Brain microvascular endothelial cell (primary cell): ENCODE measurements at regions not wholly inside any gene's neighbourhood (a gene's known extent, or its start where the extent isn't known, plus 50 kb on each side); places are given as distances from the start of the nearest gene placed in this dataset.

Experiments used
- DNase-seq: peaks from one replicate; pipeline ENCODE4 v3.0.0-alpha.2; 2020
- H3K27ac ChIP-seq: fragments of 250-450 bp; sonication (Bioruptor Pico); 2 replicates; pipeline ENCODE4 v1.5.1; 2020; ENCODE audit warnings: mild to moderate bottlenecking, moderate library complexity
- H3K27me3 ChIP-seq: fragments of 250-450 bp; sonication (Bioruptor Pico); replicated peaks from 2 replicates; pipeline ENCODE4 v1.5.1; 2020; ENCODE audit warnings: mild to moderate bottlenecking
- H3K36me3 ChIP-seq: fragments of 250-450 bp; sonication (Bioruptor Pico); replicated peaks from 2 replicates; pipeline ENCODE4 v1.5.1; 2020; ENCODE audit warnings: mild to moderate bottlenecking
- H3K4me3 ChIP-seq: 2 replicates; pipeline ENCODE4 v1.5.1; 2011; ENCODE audit warnings: low read depth, mild to moderate bottlenecking, control low read depth, low read length, moderate library complexity
- CTCF ChIP-seq: IDR thresholded peaks from 2 replicates; pipeline ENCODE4 v1.5.1; 2011; ENCODE audit warnings: low read depth, mild to moderate bottlenecking, moderate library complexity, low read length, control low read depth, inconsistent platforms; ENCODE audit errors: missing control alignments
- in situ Hi-C: cut with HindIII; loops from 2 replicates; pipeline ENCODE4 v1.10.0; 2017; ENCODE audit warnings: low sequenced_read_pairs, low pct_ligation_motif_present

GRCh38 chr1:223010582-223011504 lies 132.2 kb downstream of the TLR5 start:
- no peak for TF ChIP-seq CTCF
- no peak overlapping the region for H3K27ac ChIP-seq
- no peaks in the 10 kb centered on the region for H3K27me3 ChIP-seq
- no peak for DNase-seq
- in situ Hi-C loops, result no loop called here
- no peaks in the 10 kb centered on the region for H3K36me3 ChIP-seq
- H3K4me3 ChIP-seq, result no peak overlapping the region

GRCh38 chr1:223011505-223011856 lies 131.6 kb downstream of the TLR5 start:
- Histone ChIP-seq H3K27ac (no peak overlapping the region), H3K36me3 (no peaks in the 10 kb centered on the region), H3K27me3 (no peaks in the 10 kb centered on the region), H3K4me3 (no peak overlapping the region)
- in situ Hi-C loops, result no loop called here
- DNase-seq, result no peak
- TF ChIP-seq CTCF, result no peak

GRCh38 chr1:223012176-223012788 lies 130.8 kb downstream of the TLR5 start:
- in situ Hi-C loops, result no loop called here
- no peak for DNase-seq
- Histone ChIP-seq H3K27ac (no peak overlapping the region), H3K27me3 (no peaks in the 10 kb centered on the region), H3K36me3 (no peaks in the 10 kb centered on the region), H3K4me3 (no peak overlapping the region)
- TF ChIP-seq CTCF, result no peak

GRCh38 chr1:223012938-223013337 lies 130.1 kb downstream of the TLR5 start:
- no peaks in the 10 kb centered on the region for H3K27me3 ChIP-seq
- H3K27ac ChIP-seq, result no peak overlapping the region
- TF ChIP-seq CTCF, result no peak

GRCh38 chr1:223014142-223014873 lies 128.7 kb downstream of the TLR5 start:
- Histone ChIP-seq H3K27ac (no peak overlapping the region), H3K4me3 (no peak overlapping the region), H3K27me3 (no peaks in the 10 kb centered on the region), H3K36me3 (no peaks in the 10 kb centered on the region)
- no peak for TF ChIP-seq CTCF
- in situ Hi-C loops, result no loop called here
- DNase-seq, result no peak

More at GRCh38 chr1:223012938-223013337, 130.1 kb downstream of the TLR5 start:
- in situ Hi-C loops, result no loop called here
- no peak for DNase-seq
- no peaks in the 10 kb centered on the region for H3K36me3 ChIP-seq
- no peak overlapping the region for H3K4me3 ChIP-seq
